ENCODE measurements at regions not wholly inside any gene's neighbourhood (a gene's known extent, or its start where the extent isn't known, plus 50 kb on each side); places are given as distances from the start of the nearest gene placed in this dataset.

DNA sequence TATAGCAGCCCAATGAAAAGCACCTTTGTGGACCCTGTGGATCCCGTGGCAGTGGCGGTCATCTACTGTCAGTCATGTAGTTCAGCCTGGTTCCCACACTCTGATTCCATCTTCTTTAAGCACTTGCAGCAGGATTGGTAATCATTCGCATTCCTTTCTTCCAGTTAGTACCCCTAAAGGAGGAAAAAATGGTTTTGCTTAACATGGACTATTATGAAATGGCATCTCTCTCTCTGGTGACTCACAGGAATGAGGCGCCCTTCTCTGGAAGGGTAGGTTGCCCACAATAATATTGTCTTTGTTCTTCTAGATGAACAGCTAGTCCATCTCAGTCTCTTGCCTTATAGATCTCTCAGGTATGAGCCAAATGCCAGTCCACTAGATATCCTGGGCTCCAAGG is 127.9 kb upstream of the MROH9 start:
- TF ChIP-seq, protein P1, sequence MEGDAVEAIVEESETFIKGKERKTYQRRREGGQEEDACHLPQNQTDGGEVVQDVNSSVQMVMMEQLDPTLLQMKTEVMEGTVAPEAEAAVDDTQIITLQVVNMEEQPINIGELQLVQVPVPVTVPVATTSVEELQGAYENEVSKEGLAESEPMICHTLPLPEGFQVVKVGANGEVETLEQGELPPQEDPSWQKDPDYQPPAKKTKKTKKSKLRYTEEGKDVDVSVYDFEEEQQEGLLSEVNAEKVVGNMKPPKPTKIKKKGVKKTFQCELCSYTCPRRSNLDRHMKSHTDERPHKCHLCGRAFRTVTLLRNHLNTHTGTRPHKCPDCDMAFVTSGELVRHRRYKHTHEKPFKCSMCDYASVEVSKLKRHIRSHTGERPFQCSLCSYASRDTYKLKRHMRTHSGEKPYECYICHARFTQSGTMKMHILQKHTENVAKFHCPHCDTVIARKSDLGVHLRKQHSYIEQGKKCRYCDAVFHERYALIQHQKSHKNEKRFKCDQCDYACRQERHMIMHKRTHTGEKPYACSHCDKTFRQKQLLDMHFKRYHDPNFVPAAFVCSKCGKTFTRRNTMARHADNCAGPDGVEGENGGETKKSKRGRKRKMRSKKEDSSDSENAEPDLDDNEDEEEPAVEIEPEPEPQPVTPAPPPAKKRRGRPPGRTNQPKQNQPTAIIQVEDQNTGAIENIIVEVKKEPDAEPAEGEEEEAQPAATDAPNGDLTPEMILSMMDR (optimal IDR thresholded peaks at IDR 0.05 in 1 of 3, IDR thresholded peaks at IDR 0.05 in 1 of 3, conservative IDR thresholded peaks at IDR 0.05 in 1 of 3; ENCODE audit: extremely low read depth in 1 of 3, insufficient read depth in 2 of 3, low read length in 3 of 3), result no peak
- TF ChIP-seq EZH2 (IDR thresholded peaks at IDR 0.05; ENCODE audit: low read length), result no peak
